H9 (cell line): ENCODE measurements at regions not wholly inside any gene's neighbourhood (a gene's known extent, or its start where the extent isn't known, plus 50 kb on each side); places are given as distances from the start of the nearest gene placed in this dataset.
"Not testable (repeated sequence)": the region's sequence is repeated elsewhere in the genome, so short reads cannot be mapped to it uniquely, and the experiment has no call there.

ENCODE experiments used
- DNase-seq: peaks from one replicate; pipeline ENCODE4 v3.0.0-alpha.2; 2017
- H2AFZ ChIP-seq: one replicate; pipeline ENCODE4 v1.6.1; 2013; ENCODE audit warnings: mild to moderate bottlenecking, low read length, control low read depth, moderate library complexity
- H2AK5ac ChIP-seq: 2 replicates; pipeline ENCODE4 v1.6.1; 2013; ENCODE audit warnings: low read length, control low read depth, mixed read lengths; ENCODE audit not compliant: insufficient read length
- H2BK120ac ChIP-seq: one replicate; pipeline ENCODE4 v1.6.1; 2013; ENCODE audit warnings: low read depth, mild to moderate bottlenecking, low read length, control low read depth, inconsistent platforms; ENCODE audit not compliant: poor library complexity, severe bottlenecking
- H2BK12ac ChIP-seq: 2 replicates; pipeline ENCODE4 v1.6.1; 2013; ENCODE audit warnings: low read length, control low read depth, mixed read lengths, low read depth; ENCODE audit not compliant: insufficient read length
- H2BK15ac ChIP-seq: 2 replicates; pipeline ENCODE4 v1.6.1; 2013; ENCODE audit warnings: low read depth, low read length, control low read depth
- H2BK20ac ChIP-seq: one replicate; pipeline ENCODE4 v1.6.1; 2013; ENCODE audit warnings: low read depth, mild to moderate bottlenecking, low read length, control low read depth, inconsistent platforms; ENCODE audit not compliant: poor library complexity, severe bottlenecking
- H2BK5ac ChIP-seq: 2 replicates; pipeline ENCODE4 v1.6.1; 2013; ENCODE audit warnings: low read length, control low read depth, mixed read lengths; ENCODE audit not compliant: insufficient read length
- H3K14ac ChIP-seq: 2 replicates; pipeline ENCODE4 v1.6.1; 2013; ENCODE audit warnings: low read length, control low read depth; ENCODE audit not compliant: insufficient read depth
- H3K18ac ChIP-seq: 2 replicates; pipeline ENCODE4 v1.6.1; 2013; ENCODE audit warnings: low read depth, mild to moderate bottlenecking, mixed read lengths, low read length, control low read depth; ENCODE audit not compliant: insufficient read length
- H3K23ac ChIP-seq: 2 replicates; pipeline ENCODE4 v1.6.1; 2013; ENCODE audit warnings: low read length, control low read depth, mixed read lengths, low read depth; ENCODE audit not compliant: insufficient read length
- H3K23me2 ChIP-seq: 2 replicates; pipeline ENCODE4 v1.6.1; 2013; ENCODE audit warnings: low read depth, mild to moderate bottlenecking, mixed read lengths, low read length, control low read depth; ENCODE audit not compliant: insufficient read length, poor library complexity, severe bottlenecking
- H3K27ac ChIP-seq: 2 replicates; pipeline ENCODE4 v1.5.1; 2013; ENCODE audit warnings: low read length, control low read depth, mixed read lengths, low read depth; ENCODE audit not compliant: insufficient read length
- H3K27me3 ChIP-seq: 2 replicates; pipeline ENCODE4 v1.6.1; 2013; ENCODE audit warnings: low read length, control low read depth, inconsistent platforms; ENCODE audit not compliant: insufficient read depth
- H3K4ac ChIP-seq: 2 replicates; pipeline ENCODE4 v1.6.1; 2013; ENCODE audit warnings: low read depth, mild to moderate bottlenecking, control low read depth, inconsistent platforms, low read length, moderate library complexity
- H3K4me1 ChIP-seq: 2 replicates; pipeline ENCODE4 v1.6.1; 2013; ENCODE audit warnings: low read length, control low read depth, inconsistent platforms; ENCODE audit not compliant: insufficient read depth
- H3K4me2 ChIP-seq: 2 replicates; pipeline ENCODE4 v1.6.1; 2013; ENCODE audit warnings: low read length, control low read depth, mixed read lengths; ENCODE audit not compliant: insufficient read length, insufficient read depth
- H3K56ac ChIP-seq: 2 replicates; pipeline ENCODE4 v1.6.1; 2013; ENCODE audit warnings: low read depth, mild to moderate bottlenecking, mixed read lengths, low read length, control low read depth; ENCODE audit not compliant: insufficient read length
- H3K79me1 ChIP-seq: 2 replicates; pipeline ENCODE4 v1.6.1; 2013; ENCODE audit warnings: low read depth, mild to moderate bottlenecking, moderate library complexity, low read length, control low read depth, inconsistent platforms; ENCODE audit not compliant: insufficient read depth, poor library complexity, severe bottlenecking
- H3K79me2 ChIP-seq: 2 replicates; pipeline ENCODE4 v1.6.1; 2013; ENCODE audit warnings: low read length, control low read depth, inconsistent platforms; ENCODE audit not compliant: insufficient read depth
- H3K9ac ChIP-seq: 2 replicates; pipeline ENCODE4 v1.6.1; 2013; ENCODE audit warnings: low read length, control low read depth, mixed read lengths; ENCODE audit not compliant: insufficient read length; ENCODE audit errors: extremely low read depth
- H3K9me3 ChIP-seq: one replicate; pipeline ENCODE4 v1.6.1; 2013; ENCODE audit warnings: low read depth, low read length, inconsistent platforms; ENCODE audit not compliant: control insufficient read depth
- H3T11ph ChIP-seq: one replicate; pipeline ENCODE4 v1.6.1; 2013; ENCODE audit warnings: mild to moderate bottlenecking, low read length, control low read depth, inconsistent platforms
- H4K20me1 ChIP-seq: one replicate; pipeline ENCODE4 v1.6.1; 2013; ENCODE audit not compliant: control insufficient read depth, insufficient read length, insufficient read depth
- H4K5ac ChIP-seq: 2 replicates; pipeline ENCODE4 v1.6.1; 2013; ENCODE audit warnings: low read depth, mild to moderate bottlenecking, mixed read lengths, low read length, control low read depth; ENCODE audit not compliant: insufficient read length
- H4K8ac ChIP-seq: replicated peaks from 2 replicates; pipeline ENCODE4 v1.6.1; 2013; ENCODE audit warnings: low read length, control low read depth, mixed read lengths, low read depth; ENCODE audit not compliant: insufficient read length
- H4K91ac ChIP-seq: 2 replicates; pipeline ENCODE4 v1.6.1; 2013; ENCODE audit warnings: low read depth, mild to moderate bottlenecking, moderate library complexity, mixed read lengths, low read length, control low read depth; ENCODE audit not compliant: insufficient read length
- H3K27ac Mint-ChIP-seq, 3 experiments: 2 replicates in 2 of 3; 3 replicates in 1 of 3; pipeline ENCODE4 v1.8.0; 2020 to 2021; ENCODE audit warnings: mixed read lengths in 3 of 3, mild to moderate bottlenecking in 1 of 3, moderate library complexity in 1 of 3
- H3K27me3 Mint-ChIP-seq: 2 replicates; pipeline ENCODE4 v1.8.0; 2021; ENCODE audit warnings: low read depth, mild to moderate bottlenecking, moderate library complexity, mixed read lengths
- H3K36me3 Mint-ChIP-seq, 3 experiments: 2 replicates in 2 of 3; 3 replicates in 1 of 3; pipeline ENCODE4 v1.8.0; 2020 to 2021; ENCODE audit warnings: low read depth in 3 of 3, mixed read lengths in 3 of 3; ENCODE audit not compliant: insufficient read depth in 1 of 3
- H3K4me1 Mint-ChIP-seq, 2 experiments: 2 replicates each; pipeline ENCODE4 v1.8.0; 2020; ENCODE audit warnings: mixed read lengths in 2 of 2
- H3K4me3 Mint-ChIP-seq, 2 experiments: 2 replicates in 1 of 2; 3 replicates in 1 of 2; pipeline ENCODE4 v1.8.0; 2020 to 2021; ENCODE audit warnings: mild to moderate bottlenecking in 2 of 2, mixed read lengths in 2 of 2, moderate library complexity in 1 of 2
- H3K9me3 Mint-ChIP-seq, 2 experiments: 2 replicates in 1 of 2; 3 replicates in 1 of 2; pipeline ENCODE4 v1.8.0; 2020; ENCODE audit warnings: mild to moderate bottlenecking in 2 of 2, mixed read lengths in 2 of 2, moderate library complexity in 1 of 2
- CTCF ChIP-seq: fragments of 200-600 bp; sonication (generic); conservative IDR thresholded peaks from 3 replicates; pipeline ENCODE4 v1.8.0; 2021; ENCODE audit warnings: antibody characterized with exemption, mild to moderate bottlenecking
- WGBS: extraction: QIAGEN DNeasy Blood & Tissue Kit; methylation state at CpG from one replicate; pipeline ENCODE4 v1.1.7; 2013; ENCODE audit warnings: missing lambda C conversion rate, low lambda C conversion rate, mixed read lengths; ENCODE audit not compliant: insufficient read length; ENCODE audit errors: extremely low coverage; 5-methylcytosine and 5-hydroxymethylcytosine counted together

GRCh38 chr12:62196146-62196545, 64.1 kb upstream of the USP15 start:
- Mint-ChIP-seq H3K4me1 (peaks cover 11 to 16% of the 10 kb centered on the region in 2 experiments; a peak in 3 of 4 replicates), H3K27me3 (peaks cover 19% of the 10 kb centered on the region), H3K27ac (no peak overlapping the region), H3K4me3 (no peak overlapping the region), H3K36me3 (peaks cover 0 to 17% (median 5%) of the 10 kb centered on the region in 3 experiments; a peak in 5 of 7 replicates), H3K9me3 (peaks cover 31% of the 10 kb centered on the region in 2 experiments)
- no peak overlapping the region for H2BK12ac ChIP-seq
- no peaks in the 10 kb centered on the region for H3K79me1 ChIP-seq
- no peak overlapping the region for H2BK20ac ChIP-seq
- no peak overlapping the region for H4K5ac ChIP-seq
- H3K4ac ChIP-seq = no peak overlapping the region
- no peaks in the 10 kb centered on the region for H3K4me1 ChIP-seq
- H4K8ac ChIP-seq = no peak overlapping the region
- no peaks in the 10 kb centered on the region for H4K20me1 ChIP-seq
- no peaks in the 10 kb centered on the region for H3K79me2 ChIP-seq
- no peak overlapping the region for H2AK5ac ChIP-seq
- no peak overlapping the region for H3T11ph ChIP-seq
- no peak overlapping the region for H3K27ac ChIP-seq
- H3K56ac ChIP-seq = no peak overlapping the region
- no peak overlapping the region for H3K18ac ChIP-seq
- H2BK5ac ChIP-seq = no peak overlapping the region
- no peak overlapping the region for H2BK120ac ChIP-seq
- H2AFZ ChIP-seq = no peak overlapping the region
- H3K27me3 ChIP-seq = peaks cover 11% of the 10 kb centered on the region; the same call in 1 of the 2 replicates
- no peak overlapping the region for H3K4me2 ChIP-seq
- no peak overlapping the region for H2BK15ac ChIP-seq
- peaks cover 14% of the 10 kb centered on the region for H3K23me2 ChIP-seq
- no peak for TF ChIP-seq CTCF
- H3K9ac ChIP-seq = no peak overlapping the region
- H3K9me3 ChIP-seq = peaks cover 4% of the 10 kb centered on the region
- H3K14ac ChIP-seq = no peak overlapping the region
- H3K23ac ChIP-seq = no peak overlapping the region
- no peak for DNase-seq
- H4K91ac ChIP-seq = no peak overlapping the region

DNA sequence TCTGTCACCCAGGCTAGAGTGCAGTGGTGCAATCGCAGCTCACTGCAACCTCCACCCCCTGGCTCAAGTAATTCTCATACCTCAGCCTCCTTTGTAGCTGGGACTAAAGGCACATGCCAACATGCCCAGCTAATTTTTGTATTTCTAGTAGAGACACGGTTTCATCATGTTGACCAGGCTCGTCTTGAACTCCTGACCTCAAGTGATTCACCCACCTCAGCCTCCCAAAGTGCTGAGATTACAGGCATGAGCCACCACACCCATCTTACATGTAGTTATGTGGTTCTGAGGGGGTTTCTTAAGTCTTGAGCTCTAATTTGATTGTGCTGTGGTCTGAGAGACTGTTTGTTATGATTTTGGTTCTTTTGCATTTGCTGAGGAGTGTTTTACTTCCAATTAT, 57.3 kb upstream of the USP15 start:
- H3K36me3 Mint-ChIP-seq = peaks cover 6 to 28% (median 7%) of the 10 kb centered on the region in 3 experiments; a peak in 6 of 7 replicates
- WGBS = no CpG with 5 or more reads among the region's 3 CpGs
- not testable (repeated sequence) for H2BK20ac ChIP-seq, H2BK5ac ChIP-seq, H3K14ac ChIP-seq, DNase-seq, H3K56ac ChIP-seq, H4K20me1 ChIP-seq, H3K23ac ChIP-seq, H3K27ac ChIP-seq, H4K8ac ChIP-seq, H2AFZ ChIP-seq, H3T11ph ChIP-seq, H4K5ac ChIP-seq, H3K18ac ChIP-seq, H3K4me3 Mint-ChIP-seq, H2BK12ac ChIP-seq, H3K4me1 Mint-ChIP-seq, H2AK5ac ChIP-seq, H3K27ac Mint-ChIP-seq, H3K9me3 ChIP-seq, H3K27me3 ChIP-seq, H3K4me2 ChIP-seq, H3K79me1 ChIP-seq, H3K23me2 ChIP-seq, H3K9ac ChIP-seq, H2BK120ac ChIP-seq, H3K4ac ChIP-seq, H3K4me1 ChIP-seq, H2BK15ac ChIP-seq, H3K27me3 Mint-ChIP-seq, H3K79me2 ChIP-seq, H4K91ac ChIP-seq
- H3K9me3 Mint-ChIP-seq = peaks cover 34 to 46% of the 10 kb centered on the region in 2 experiments; a peak in 4 of 5 replicates
